ENCODE measurements at regions not wholly inside any gene's neighbourhood (a gene's known extent, or its start where the extent isn't known, plus 50 kb on each side); places are given as distances from the start of the nearest gene placed in this dataset.
"Not testable (repeated sequence)": the region's sequence is repeated elsewhere in the genome, so short reads cannot be mapped to it uniquely, and the experiment has no call there.

- DNase-seq, result no peak
Measured at GRCh38 chr2:10183146-10183675, 60.7 kb downstream of the RRM2 start.

DNA sequence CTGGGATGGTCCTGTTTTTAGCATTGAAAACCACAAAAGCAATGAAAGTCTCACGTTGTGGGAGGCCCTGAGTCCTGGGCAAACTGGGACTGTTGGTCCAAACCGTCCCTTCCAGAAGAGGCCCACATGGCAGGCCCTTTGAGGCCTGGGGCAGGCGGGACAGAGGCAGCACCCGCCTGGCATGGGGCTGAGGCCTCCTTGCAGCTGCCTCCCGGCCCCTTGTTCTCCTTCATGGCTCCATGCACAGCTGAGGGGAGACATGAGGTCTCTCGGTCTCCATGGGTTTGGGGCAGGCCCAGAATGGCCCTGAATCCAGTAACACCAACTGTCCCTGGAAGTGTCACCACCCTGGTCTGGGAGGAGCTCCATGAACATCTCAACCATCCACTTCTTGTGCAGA is 61.9 kb downstream of the RRM2 start:
- no peak for DNase-seq

DNA sequence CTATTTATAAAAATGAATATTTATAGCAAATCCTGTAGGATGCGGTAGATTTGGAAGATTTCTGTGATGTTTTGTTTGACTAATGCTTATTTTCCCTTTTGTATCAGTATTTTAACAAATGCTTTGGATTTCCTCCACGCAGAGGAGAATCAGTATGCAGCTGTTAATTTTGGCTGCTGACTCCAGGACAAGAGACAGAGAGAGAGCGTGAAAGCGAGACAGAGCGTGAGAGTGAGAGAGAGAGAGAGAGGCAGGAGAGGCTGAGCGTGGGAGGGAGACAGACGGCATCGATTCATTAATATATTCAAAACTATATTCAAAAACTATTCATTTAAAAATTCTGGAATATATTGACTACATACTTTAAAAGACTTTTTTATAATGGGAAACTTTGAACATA is 62.5 kb downstream of the RRM2 start:
- no peak for DNase-seq

DNA sequence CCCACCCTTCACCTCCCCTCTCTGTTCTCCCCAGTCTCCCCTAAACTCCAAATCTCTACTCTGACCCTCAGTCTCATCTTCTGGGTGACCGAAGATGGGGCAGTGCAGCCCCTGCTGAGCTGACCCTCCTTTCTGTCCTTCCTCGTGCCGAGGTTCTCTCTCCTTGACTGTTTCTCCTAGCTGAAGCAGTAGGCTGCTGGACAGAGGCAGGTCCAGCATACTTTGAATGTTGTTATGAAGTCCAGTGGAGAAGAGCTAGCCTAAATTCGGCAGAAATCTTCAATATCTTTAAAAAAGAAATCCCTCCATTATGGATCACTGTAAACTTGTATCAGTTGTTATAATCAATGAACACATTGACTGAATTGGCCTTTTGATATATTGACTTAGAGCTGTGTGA is 63.2 kb downstream of the RRM2 start:
- DNase-seq, result no peak

DNA sequence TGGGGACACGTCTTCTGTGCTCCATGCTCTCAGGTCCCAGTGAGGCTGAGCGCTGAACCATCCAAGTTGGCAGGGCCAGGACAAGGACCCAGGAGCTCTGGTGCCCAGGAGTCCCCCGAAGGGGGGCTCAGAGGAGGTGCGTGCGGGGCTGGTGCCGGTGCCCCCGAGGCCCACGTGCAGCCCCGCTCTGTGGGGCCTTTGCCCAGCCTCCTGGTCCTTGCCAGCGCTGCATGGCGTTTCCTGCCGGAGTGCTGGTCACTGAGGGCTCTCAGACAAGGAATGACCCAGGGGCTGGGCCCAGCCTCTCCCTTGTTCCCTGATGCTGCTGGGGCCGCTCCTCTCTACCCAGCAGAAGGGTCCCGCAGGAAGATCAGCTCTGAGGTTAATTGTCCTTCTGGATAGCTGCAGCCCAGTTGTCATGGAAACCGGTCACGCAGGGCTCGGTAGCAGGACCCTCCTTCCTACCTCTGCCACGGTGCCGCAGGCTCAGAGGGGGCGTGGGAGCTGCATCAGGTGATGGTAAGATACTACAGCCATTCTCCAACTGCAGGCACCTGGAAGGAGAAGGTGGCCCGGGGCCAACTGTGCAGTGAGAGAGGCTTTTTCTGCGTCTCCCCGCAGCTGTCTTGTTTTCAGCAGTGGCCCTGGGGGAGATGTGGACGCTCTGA is 64.5 kb downstream of the RRM2 start:
- no peak for DNase-seq

- no peak for DNase-seq
Measured at GRCh38 chr2:10187661-10188060, 65.1 kb downstream of the RRM2 start.

GRCh38 chr2:10188211-10188610 is 65.7 kb downstream of the RRM2 start:
- DNase-seq, result no peak

DNA sequence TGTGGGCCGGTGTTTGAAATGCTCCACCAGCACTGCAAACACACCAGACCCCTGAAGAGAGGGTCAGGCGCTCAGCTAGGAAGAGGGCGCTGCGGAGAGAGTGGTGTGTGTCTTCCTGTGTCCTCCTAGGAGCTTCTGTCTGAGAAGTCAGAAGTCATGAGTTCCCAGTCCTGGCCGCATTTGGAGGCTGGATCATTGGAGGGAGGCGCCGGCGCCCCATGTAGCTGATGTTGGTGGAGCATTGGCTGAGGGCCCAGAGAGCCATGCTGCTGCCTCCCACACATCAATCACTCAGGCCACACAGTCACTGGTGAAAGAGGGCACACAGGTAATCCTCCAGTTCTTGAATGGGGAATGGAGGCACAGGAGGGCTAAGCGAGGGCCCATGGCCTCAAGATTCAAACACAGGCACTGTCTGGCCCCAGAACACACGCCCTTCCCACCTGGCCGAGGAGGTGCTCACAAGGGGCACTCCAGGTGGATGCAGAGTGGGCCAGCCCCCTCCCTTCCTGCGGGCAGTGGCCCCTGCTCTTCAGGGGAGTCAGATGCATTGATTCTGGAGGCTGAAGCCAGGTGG is 66.3 kb downstream of the RRM2 start:
- no peak for DNase-seq

- DNase-seq, result no peak
Measured at GRCh38 chr2:10190255-10190654, 67.7 kb downstream of the RRM2 start.

GRCh38 chr2:10190737-10191532 is 68.4 kb downstream of the RRM2 start:
- no peak for DNase-seq

GRCh38 chr2:10191554-10191953 is 69.0 kb downstream of the RRM2 start:
- DNase-seq, result no peak

DNA sequence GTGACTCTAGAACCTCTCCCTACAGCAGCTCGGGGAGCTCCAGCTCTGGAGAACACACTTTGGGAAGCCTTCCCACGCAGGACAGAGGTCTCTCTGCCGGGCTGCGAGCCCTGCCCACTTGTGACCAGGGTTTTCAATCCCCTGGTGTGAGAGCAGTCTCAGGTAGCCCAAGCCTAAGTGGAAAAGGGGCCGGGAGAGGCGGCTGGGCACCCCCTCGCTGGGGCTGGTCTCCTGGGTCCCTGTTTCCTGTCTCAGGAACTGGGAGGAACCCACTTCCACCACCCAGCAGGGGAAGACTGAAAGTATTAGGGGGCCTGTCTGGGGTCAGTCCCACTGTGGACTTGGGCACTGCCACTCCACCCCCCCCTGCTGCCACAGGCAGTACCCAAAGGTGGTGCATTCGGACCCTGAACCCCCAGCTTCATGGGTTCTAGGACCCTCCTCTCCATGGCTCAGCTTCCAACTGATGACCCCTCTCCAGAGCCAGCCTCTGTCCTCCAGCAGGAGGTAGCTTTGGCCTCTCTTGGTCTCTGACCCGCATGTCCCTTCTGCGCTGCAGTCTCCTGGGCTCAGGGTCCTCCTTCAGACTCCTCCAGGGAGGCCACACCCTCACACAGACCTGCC is 70.0 kb downstream of the RRM2 start:
- DNase-seq, result no peak

GRCh38 chr2:10193276-10193795 is 70.8 kb downstream of the RRM2 start:
- no peak for DNase-seq

- DNase-seq, result no peak
Measured at GRCh38 chr2:10193851-10194820, 71.6 kb downstream of the RRM2 start.

- no peak for DNase-seq
Measured at GRCh38 chr2:10195278-10196109, 73.0 kb downstream of the RRM2 start.

DNA sequence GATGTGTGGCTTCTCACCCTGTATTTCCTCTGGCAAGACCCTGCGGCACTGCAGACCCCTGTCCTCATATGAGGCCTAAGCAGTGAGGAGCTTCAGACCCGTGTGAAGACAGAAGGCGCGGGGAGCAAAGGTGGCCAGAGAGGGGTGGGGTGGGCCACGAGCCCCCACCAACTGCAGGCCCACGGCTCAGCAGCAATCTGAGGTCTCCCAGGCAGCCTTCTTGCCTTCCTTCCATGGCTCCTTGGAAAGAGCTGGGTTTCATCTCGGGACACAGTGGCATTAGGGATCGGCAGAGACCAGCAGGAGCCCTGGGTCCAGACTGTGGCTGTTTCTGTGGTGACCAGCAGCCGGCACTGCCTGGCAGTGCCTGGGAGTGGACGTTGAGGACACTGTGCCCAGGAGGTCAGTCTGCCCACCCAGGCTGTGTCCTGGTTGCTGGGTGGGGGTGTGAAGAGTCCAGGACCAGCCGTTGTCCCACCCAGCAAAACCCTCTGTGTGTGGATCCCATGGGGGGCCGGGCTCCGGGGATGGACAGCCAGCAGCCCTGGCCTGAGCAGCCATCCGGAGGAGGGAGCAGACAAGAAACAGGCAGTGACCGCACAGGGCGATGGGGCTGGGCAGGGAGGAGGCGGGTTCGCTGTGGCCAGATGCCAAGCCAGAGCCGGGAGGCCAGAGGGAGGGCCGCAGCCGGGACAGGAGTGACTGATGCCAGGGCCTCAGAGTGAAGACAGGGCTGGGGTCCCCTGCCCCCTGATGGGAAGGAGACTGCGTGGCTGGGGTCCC is 73.8 kb downstream of the RRM2 start:
- DNase-seq, result no peak

DNA sequence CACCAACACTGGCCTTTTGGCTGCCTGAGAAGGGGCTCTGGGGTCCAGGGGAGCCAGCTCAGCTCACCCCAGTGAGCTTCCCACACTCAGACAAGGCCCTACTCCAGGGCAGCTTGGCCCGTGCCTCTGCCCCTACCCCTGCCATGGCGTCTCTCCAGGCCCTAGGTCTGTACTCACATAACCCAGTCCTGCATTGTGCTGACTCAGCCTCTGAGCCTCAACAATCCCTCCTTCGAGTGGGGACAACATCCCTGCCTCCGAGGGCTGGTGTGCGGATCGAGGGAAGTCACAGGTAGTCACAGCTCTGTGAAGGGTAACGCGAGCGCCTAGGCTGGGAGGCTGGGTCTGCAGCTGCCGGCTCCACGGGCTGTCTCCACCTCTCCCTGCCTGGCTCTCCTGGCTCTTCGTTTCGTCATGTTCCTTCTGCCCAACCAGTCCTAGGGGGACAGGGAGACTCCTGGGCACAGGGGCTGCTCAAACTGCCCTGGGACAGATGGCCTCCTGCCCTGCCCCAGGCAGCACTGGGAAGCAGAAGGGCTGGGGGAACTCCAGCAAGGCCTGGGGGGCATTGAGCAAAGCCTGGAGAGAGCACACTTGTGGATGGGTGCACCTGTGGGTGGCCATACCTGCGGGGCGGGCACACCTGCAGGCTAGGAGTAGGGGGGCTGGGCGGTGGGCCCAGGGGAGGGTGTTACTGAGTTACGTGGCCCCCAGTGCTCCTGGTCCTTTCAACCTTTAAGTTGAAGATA is 74.6 kb downstream of the RRM2 start:
- DNase-seq, result no peak

- no peak for DNase-seq
Measured at GRCh38 chr2:10197697-10198076, 75.1 kb downstream of the RRM2 start.

GRCh38 chr2:10198482-10198881 is 75.9 kb downstream of the RRM2 start:
- not testable (repeated sequence) for DNase-seq
